ENCODE measurements at regions not wholly inside any gene's neighbourhood (a gene's known extent, or its start where the extent isn't known, plus 50 kb on each side); places are given as distances from the start of the nearest gene placed in this dataset.

GRCh38 chr3:111143-112069 lies 85.2 kb upstream of the CHL1 start:
- CTCF ChIA-PET: no interaction called here
- no peak for ATAC-seq (ENCODE audit: low read depth)

More at GRCh38 chr3:111143-112069, 85.2 kb upstream of the CHL1 start:
- H2BK20ac ChIP-seq (ENCODE audit: low read depth, low read length): no peak overlapping the region
- H3K27ac ChIP-seq (ENCODE audit: insufficient read depth, low read length): no peak overlapping the region
- no peak overlapping the region for H3K4ac ChIP-seq (ENCODE audit: low read depth, low read length)
- no peak overlapping the region for H2AK9ac ChIP-seq (replicated peaks; ENCODE audit: low read depth, low read length, poor library complexity)
- no TSS peak for BruUV-seq (replicated peaks)
- no peaks in the 10 kb centered on the region for H4K20me1 ChIP-seq (ENCODE audit: insufficient read depth, low read length)
- no peaks in the 10 kb centered on the region for H3K4me1 ChIP-seq (ENCODE audit: control insufficient read depth, insufficient read depth, low read length)
- no peak overlapping the region for H3K56ac ChIP-seq (ENCODE audit: extremely low read depth, insufficient read depth, low read length)
- TF ChIP-seq CEBPB (IDR thresholded peaks at IDR 0.05; ENCODE audit: low read depth, low read length): no peak
- TF ChIP-seq MXI1 (IDR thresholded peaks at IDR 0.05; ENCODE audit: borderline replicate concordance, low read depth, low read length): no peak
- no peak for TF ChIP-seq CHD1 (IDR thresholded peaks at IDR 0.05; ENCODE audit: low read depth, low read length)
- TF ChIP-seq MAZ (IDR thresholded peaks at IDR 0.05; ENCODE audit: borderline replicate concordance, low read depth, low read length): no peak
- TF ChIP-seq FOS (IDR thresholded peaks at IDR 0.05; ENCODE audit: low read depth, low read length): no peak
- TF ChIP-seq RFX5 (IDR thresholded peaks at IDR 0.05; ENCODE audit: low read depth, low read length): no peak
- no peak for TF ChIP-seq NFE2L2 (IDR thresholded peaks at IDR 0.05; ENCODE audit: low read depth, low read length)
- no peak for TF ChIP-seq ELK1 (IDR thresholded peaks at IDR 0.05; ENCODE audit: borderline replicate concordance, low read depth, low read length)
- TF ChIP-seq CTCF (conservative IDR thresholded peaks at IDR 0.05; ENCODE audit: low read depth, low read length): no peak
- no peak for TF ChIP-seq BHLHE40 (IDR thresholded peaks at IDR 0.05; ENCODE audit: low read depth, low read length)
- DNase-seq: no peak
- H3K36me3 ChIP-seq (ENCODE audit: control insufficient read depth, insufficient read depth, low read length): no peaks in the 10 kb centered on the region
- H3K4me3 ChIP-seq (ENCODE audit: insufficient read depth, low read depth, low read length): no peak overlapping the region
- no peaks in the 10 kb centered on the region for H3K9me1 ChIP-seq (ENCODE audit: insufficient read depth, low read length)
- H2AK5ac ChIP-seq (ENCODE audit: low read depth, low read length): no peak overlapping the region
- peak overlapping the region; percentile 89; the same call in 1 of the 2 replicates for H3K18ac ChIP-seq (ENCODE audit: low read depth, low read length)
- H3K79me1 ChIP-seq (ENCODE audit: low read depth in 1 of 2, low read length in 2 of 2): no peaks in the 10 kb centered on the region
- no peak overlapping the region for H3K9ac ChIP-seq (ENCODE audit: low read depth, low read length)
- H4K8ac ChIP-seq (ENCODE audit: low read depth in 2 of 2, low read length in 2 of 2): no peak overlapping the region
- H4K5ac ChIP-seq (ENCODE audit: low read depth, low read length): no peak overlapping the region
- H2BK120ac ChIP-seq (ENCODE audit: low read depth, low read length): no peak overlapping the region; the same call in 1 of the 2 replicates
- POLR2A ChIA-PET (ENCODE audit: unreplicated experiment): no interaction called here
- WGBS, 2 experiments (ENCODE audit: extremely low coverage in 2 of 2, insufficient read length in 1 of 2): 59% methylated on average over 4 of the region's 8 CpGs; no CpG with 5 or more reads in 1 of the 2 experiments
- no peak overlapping the region for H4K91ac ChIP-seq (ENCODE audit: insufficient read depth, low read depth, low read length)
- no peak overlapping the region for H3K14ac ChIP-seq (replicated peaks; ENCODE audit: low read depth, low read length)
- H2BK15ac ChIP-seq (ENCODE audit: low read depth, low read length): no peak overlapping the region
- H2BK5ac ChIP-seq (ENCODE audit: low read depth, low read length, poor library complexity, severe bottlenecking): no peak overlapping the region
- no peak overlapping the region for H2AFZ ChIP-seq (replicated peaks; ENCODE audit: low read length, poor library complexity)
- no peaks in the 10 kb centered on the region for H3K27me3 ChIP-seq (ENCODE audit: control insufficient read depth, insufficient read depth, low read length)
- intact Hi-C loops (cut with micrococcal nuclease) (no loop called here), dilution Hi-C loops (cut with HindIII; ENCODE audit: low sequenced_read_pairs, unreplicated experiment) (no loop called here), in situ Hi-C loops (cut with MboI; ENCODE audit: low sequenced_read_pairs) (no loop called here)
- H3K4me2 ChIP-seq (ENCODE audit: low read depth, low read length): peak overlapping the region; percentile 28; the same call in 1 of the 2 replicates
- H3K9me3 ChIP-seq (ENCODE audit: control insufficient read depth, insufficient read depth, low read length): no peaks in the 10 kb centered on the region
- H3K23ac ChIP-seq (ENCODE audit: low read depth, low read length): no peak overlapping the region
